WTC11 (cell line): ENCODE measurements at regions not wholly inside any gene's neighbourhood (a gene's known extent, or its start where the extent isn't known, plus 50 kb on each side); places are given as distances from the start of the nearest gene placed in this dataset.

Experiments used
- ATAC-seq: fragments of 200-7000 bp; cut with Tn5 transposase; 2 replicates; pipeline ENCODE4 v1.10.0; 2021; ENCODE audit warnings: mild to moderate bottlenecking, moderate library complexity
- CTCF ChIA-PET: fragments of 300-600 bp; sonication (Branson Sonifier 250); formaldehyde crosslinking; loops from one replicate; lab custom pipeline; 2021; ENCODE audit warnings: antibody characterized with exemption; lab: Charles Lee
- POLR2A ChIA-PET: fragments of 350-600 bp; sonication (Branson Sonifier 250); formaldehyde crosslinking; loops from one replicate; lab custom pipeline; 2021; ENCODE audit warnings: antibody characterized with exemption; lab: Charles Lee
- DNase-seq: peaks from one replicate; pipeline ENCODE4 v3.0.0; 2021; ENCODE audit warnings: low spot score
- H3K27ac Mint-ChIP-seq: 2 replicates; pipeline ENCODE4 v1.8.0; 2021; ENCODE audit warnings: mixed read lengths
- H3K27me3 Mint-ChIP-seq: 2 replicates; pipeline ENCODE4 v1.8.0; 2021; ENCODE audit warnings: low read depth, mild to moderate bottlenecking, moderate library complexity, mixed read lengths
- H3K36me3 Mint-ChIP-seq: 2 replicates; pipeline ENCODE4 v1.8.0; 2021; ENCODE audit warnings: mixed read lengths
- H3K4me1 Mint-ChIP-seq: 2 replicates; pipeline ENCODE4 v1.8.0; 2022; ENCODE audit warnings: mixed read lengths
- H3K4me3 Mint-ChIP-seq: 2 replicates; pipeline ENCODE4 v1.8.0; 2021; ENCODE audit warnings: mild to moderate bottlenecking, moderate library complexity, mixed read lengths
- H3K9me3 Mint-ChIP-seq: 2 replicates; pipeline ENCODE4 v1.8.0; 2021; ENCODE audit warnings: mixed read lengths
- CBFB ChIP-seq: sonication (generic); formaldehyde crosslinking; IDR thresholded peaks from 2 replicates; pipeline ENCODE4 v1.8.1; 2022; ENCODE audit warnings: mild to moderate bottlenecking, low read depth, missing genetic modification reagents
- CREB1 ChIP-seq: sonication (generic); formaldehyde crosslinking; IDR thresholded peaks from 2 replicates; pipeline ENCODE4 v1.8.0; 2023; ENCODE audit warnings: mild to moderate bottlenecking, missing genetic modification reagents
- ETV6 ChIP-seq: sonication (generic); formaldehyde crosslinking; IDR thresholded peaks from 2 replicates; pipeline ENCODE4 v1.8.1; 2022; ENCODE audit warnings: mild to moderate bottlenecking, missing genetic modification reagents
- FOXK1 ChIP-seq: sonication (generic); formaldehyde crosslinking; IDR thresholded peaks from 2 replicates; pipeline ENCODE4 v1.8.0; 2022; ENCODE audit warnings: mild to moderate bottlenecking, moderate library complexity, missing genetic modification reagents
- GABPB1 ChIP-seq: sonication (generic); formaldehyde crosslinking; IDR thresholded peaks from 2 replicates; pipeline ENCODE4 v1.8.1; 2023; ENCODE audit warnings: mild to moderate bottlenecking, missing genetic modification reagents
- KAT7 ChIP-seq: sonication (generic); formaldehyde crosslinking; IDR thresholded peaks from 2 replicates; pipeline ENCODE4 v1.8.1; 2023; ENCODE audit warnings: missing genetic modification reagents, mild to moderate bottlenecking, borderline replicate concordance
- OVOL2 ChIP-seq: fragments of 250-450 bp; sonication (Bioruptor Pico); IDR thresholded peaks from 2 replicates; pipeline ENCODE4 v1.9.0; 2021; ENCODE audit warnings: mild to moderate bottlenecking, borderline replicate concordance
- PRRX2 ChIP-seq: fragments of 250-450 bp; sonication (Bioruptor Pico); IDR thresholded peaks from 2 replicates; pipeline ENCODE4 v1.8.0; 2021; ENCODE audit warnings: mild to moderate bottlenecking
- TEAD4 ChIP-seq: sonication (generic); formaldehyde crosslinking; IDR thresholded peaks from 2 replicates; pipeline ENCODE4 v1.8.0; 2022; ENCODE audit warnings: mild to moderate bottlenecking, missing genetic modification reagents
- ZBTB21 ChIP-seq: sonication (generic); formaldehyde crosslinking; IDR thresholded peaks from 2 replicates; pipeline ENCODE4 v1.8.1; 2023; ENCODE audit warnings: mild to moderate bottlenecking, missing genetic modification reagents, borderline replicate concordance
- ZNF232 ChIP-seq: sonication (generic); formaldehyde crosslinking; IDR thresholded peaks from 2 replicates; pipeline ENCODE4 v1.8.0; 2022; ENCODE audit warnings: mild to moderate bottlenecking, missing genetic modification reagents
- ZNF317 ChIP-seq: sonication (generic); formaldehyde crosslinking; IDR thresholded peaks from 2 replicates; pipeline ENCODE4 v1.8.1; 2023; ENCODE audit warnings: low read depth, mild to moderate bottlenecking, moderate library complexity, missing genetic modification reagents, borderline replicate concordance
- ZNF423 ChIP-seq: fragments of 250-450 bp; sonication (Bioruptor Pico); IDR thresholded peaks from 2 replicates; pipeline ENCODE4 v2.1.2; 2022; ENCODE audit warnings: mild to moderate bottlenecking, moderate library complexity
- TF ChIP-seq, protein P1 (sequence below): fragments of 250-450 bp; sonication (Bioruptor Pico); IDR thresholded peaks from 2 replicates; pipeline ENCODE4 v1.9.0; 2021; ENCODE audit warnings: moderate library complexity, mild to moderate bottlenecking, inconsistent platforms, borderline replicate concordance
- TF ChIP-seq, protein P2 (sequence below): sonication (generic); formaldehyde crosslinking; IDR thresholded peaks from 2 replicates; pipeline ENCODE4 v1.8.0; 2023; ENCODE audit warnings: missing genetic modification reagents
- TF ChIP-seq, protein P3 (sequence below): fragments of 250-450 bp; sonication (Bioruptor Pico); IDR thresholded peaks from 2 replicates; pipeline ENCODE4 v1.8.0; 2021; ENCODE audit warnings: mild to moderate bottlenecking
- TF ChIP-seq, protein P4 (sequence below): sonication (generic); formaldehyde crosslinking; IDR thresholded peaks from 2 replicates; pipeline ENCODE4 v1.8.1; 2023; ENCODE audit warnings: mild to moderate bottlenecking, missing genetic modification reagents
- TF ChIP-seq, protein P5 (sequence below): sonication (generic); formaldehyde crosslinking; IDR thresholded peaks from 2 replicates; pipeline ENCODE4 v1.8.1; 2023; ENCODE audit warnings: mild to moderate bottlenecking, missing genetic modification reagents
- TF ChIP-seq, protein P6 (sequence below): fragments of 250-450 bp; sonication (Bioruptor Pico); IDR thresholded peaks from 2 replicates; pipeline ENCODE4 v1.9.0; 2021; ENCODE audit warnings: mild to moderate bottlenecking
- TF ChIP-seq, protein P7 (sequence below): sonication (generic); formaldehyde crosslinking; IDR thresholded peaks from 2 replicates; pipeline ENCODE4 v1.8.0; 2022; ENCODE audit warnings: mild to moderate bottlenecking, missing genetic modification reagents

DNA sequence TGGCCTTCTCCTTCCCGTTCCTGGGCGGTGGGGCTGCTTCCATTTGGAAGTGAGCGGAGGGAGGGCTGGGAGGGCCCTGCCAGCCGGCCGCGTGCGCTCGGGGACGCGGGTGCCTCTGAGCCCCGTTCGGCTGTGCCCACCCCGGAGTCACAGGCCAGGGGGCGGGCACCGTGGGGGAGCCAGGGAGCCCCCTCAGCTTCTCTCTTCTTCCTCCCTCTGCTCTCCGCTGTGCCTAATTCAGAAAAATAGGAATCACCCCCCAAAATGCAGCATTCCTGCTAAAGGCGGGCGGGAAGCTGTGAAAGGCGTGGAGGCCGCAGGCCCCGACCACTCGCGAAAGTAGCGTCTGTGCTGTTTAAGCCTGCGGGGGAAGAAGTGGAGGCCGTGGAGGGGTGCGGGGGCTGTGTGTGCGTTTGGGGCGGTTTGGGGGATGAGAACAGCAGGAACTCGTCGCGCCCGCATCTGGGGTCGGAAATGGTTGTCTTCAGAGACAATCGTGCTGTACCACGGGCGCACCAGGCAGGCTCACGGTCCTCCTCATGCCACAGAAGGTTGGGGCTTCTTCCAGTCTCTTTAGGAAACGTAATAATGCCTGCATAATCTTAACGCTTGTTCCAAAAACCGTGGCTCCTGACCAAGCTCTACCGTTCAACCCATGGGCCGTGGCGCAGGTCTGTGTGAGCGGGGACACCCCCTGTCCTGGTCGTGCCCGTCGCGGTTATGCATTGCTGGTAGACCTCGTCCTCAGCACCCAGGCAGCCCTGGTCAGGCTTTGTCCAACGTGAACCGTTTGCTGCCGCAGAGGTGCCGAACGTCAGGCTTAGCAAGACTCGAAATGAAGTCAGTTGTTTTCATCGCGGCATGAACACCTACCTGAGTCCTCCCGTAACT, 110.4 kb upstream of the SOX1 start:
- Mint-ChIP-seq H3K4me1 (peaks cover 22% of the 10 kb centered on the region), H3K27me3 (peaks cover 3% of the 10 kb centered on the region; the same call in 1 of the 2 replicates), H3K9me3 (peaks cover 5% of the 10 kb centered on the region), H3K27ac (no peak overlapping the region), H3K36me3 (no peaks in the 10 kb centered on the region), H3K4me3 (no peak overlapping the region)
- TF ChIP-seq ZNF423 (CRISPR knock-in tag): no peak
- TF ChIP-seq, protein P1, sequence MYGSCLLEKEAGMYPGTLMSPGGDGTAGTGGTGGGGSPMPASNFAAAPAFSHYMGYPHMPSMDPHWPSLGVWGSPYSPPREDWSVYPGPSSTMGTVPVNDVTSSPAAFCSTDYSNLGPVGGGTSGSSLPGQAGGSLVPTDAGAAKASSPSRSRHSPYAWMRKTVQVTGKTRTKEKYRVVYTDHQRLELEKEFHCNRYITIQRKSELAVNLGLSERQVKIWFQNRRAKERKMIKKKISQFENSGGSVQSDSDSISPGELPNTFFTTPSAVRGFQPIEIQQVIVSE (CRISPR knock-in tag): no peak
- TF ChIP-seq PRRX2 (CRISPR knock-in tag): no peak
- TF ChIP-seq, protein P2, sequence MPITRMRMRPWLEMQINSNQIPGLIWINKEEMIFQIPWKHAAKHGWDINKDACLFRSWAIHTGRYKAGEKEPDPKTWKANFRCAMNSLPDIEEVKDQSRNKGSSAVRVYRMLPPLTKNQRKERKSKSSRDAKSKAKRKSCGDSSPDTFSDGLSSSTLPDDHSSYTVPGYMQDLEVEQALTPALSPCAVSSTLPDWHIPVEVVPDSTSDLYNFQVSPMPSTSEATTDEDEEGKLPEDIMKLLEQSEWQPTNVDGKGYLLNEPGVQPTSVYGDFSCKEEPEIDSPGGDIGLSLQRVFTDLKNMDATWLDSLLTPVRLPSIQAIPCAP (CRISPR knock-in tag): no peak
- no peak for TF ChIP-seq ZBTB21 (CRISPR knock-in tag)
- TF ChIP-seq KAT7 (CRISPR knock-in tag): no peak
- no peak for TF ChIP-seq GABPB1 (CRISPR knock-in tag)
- TF ChIP-seq TEAD4 (CRISPR knock-in tag): no peak
- no peak for TF ChIP-seq ZNF232 (CRISPR knock-in tag)
- ChIA-PET CTCF (no interaction called here), POLR2A (no interaction called here)
- ATAC-seq (no peak), DNase-seq (no peak)

DNA sequence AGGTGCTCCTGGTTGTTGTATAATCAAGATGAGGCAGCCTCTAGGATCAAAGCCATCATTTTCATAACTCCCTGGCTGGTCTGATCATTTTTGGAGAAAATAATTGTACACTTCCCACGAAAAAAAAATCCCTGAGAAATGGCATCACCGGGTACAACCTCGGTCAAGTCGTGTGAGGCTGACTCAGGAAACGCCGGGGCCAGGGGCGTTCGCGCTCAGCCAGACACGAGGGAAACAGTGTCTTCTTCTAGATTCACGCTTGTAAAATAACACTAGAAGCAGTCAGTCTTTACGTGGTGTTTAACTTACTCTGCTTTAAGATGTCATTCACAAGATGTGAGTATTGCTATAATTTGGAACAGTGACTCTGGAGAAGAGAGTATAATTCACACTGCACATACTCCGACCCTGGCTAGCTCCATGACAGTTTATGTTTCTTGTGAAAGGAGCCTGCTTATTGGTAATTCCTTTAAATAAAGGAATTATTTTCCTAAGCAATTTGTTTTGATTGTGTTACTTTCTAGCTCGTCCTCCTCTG, 109.0 kb upstream of the SOX1 start:
- ATAC-seq: no peak

DNA sequence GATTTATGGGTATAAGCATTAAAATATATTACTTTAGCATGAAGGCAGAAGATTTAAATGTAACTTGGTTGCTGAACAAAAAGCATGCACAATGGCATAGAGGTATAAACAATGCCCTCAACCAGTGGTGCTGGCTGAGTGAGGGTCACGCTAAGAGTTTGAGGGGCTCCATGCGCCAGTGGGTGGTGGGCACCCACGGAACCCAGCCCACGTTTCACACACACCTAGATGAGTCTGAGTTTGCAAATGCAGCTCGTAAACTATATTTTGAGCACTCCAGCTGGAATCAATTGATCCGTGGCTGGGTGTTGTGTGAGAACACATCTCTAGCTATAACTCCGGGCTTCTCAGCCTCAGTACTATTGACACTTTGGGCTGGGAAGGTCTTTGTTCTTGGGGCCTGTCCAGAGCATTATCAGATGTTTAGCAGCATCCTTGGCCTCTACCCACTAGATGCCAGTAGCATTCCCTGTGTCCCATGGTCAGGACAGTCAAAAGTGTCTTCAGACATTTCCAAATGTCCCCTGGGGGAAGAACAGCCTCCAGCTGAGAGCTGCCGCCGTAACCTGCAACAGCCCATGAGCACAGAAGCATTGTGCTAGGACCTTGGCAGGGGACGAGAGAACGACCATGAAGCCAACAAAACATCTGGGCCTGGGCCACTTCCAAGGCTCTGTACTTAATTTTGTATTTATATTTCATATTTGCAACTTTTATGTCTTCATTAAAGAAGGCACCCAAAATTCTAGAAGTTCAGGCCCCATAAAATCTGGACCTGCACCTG, 108.1 kb upstream of the SOX1 start:
- ChIA-PET CTCF (no interaction called here), POLR2A (interaction anchor here (1.0 kb wide), 1 partner anchor 998 kb away, joined by 3 read pairs; no protein-coding TSS in a partner anchor)
- Mint-ChIP-seq H3K36me3 (no peaks in the 10 kb centered on the region), H3K27ac (no peak overlapping the region), H3K9me3 (no peaks in the 10 kb centered on the region), H3K27me3 (peaks cover 3% of the 10 kb centered on the region; the same call in 1 of the 2 replicates), H3K4me1 (peaks cover 22% of the 10 kb centered on the region), H3K4me3 (no peak overlapping the region)
- ATAC-seq (no peak), DNase-seq (no peak)
- TF ChIP-seq, protein P3, sequence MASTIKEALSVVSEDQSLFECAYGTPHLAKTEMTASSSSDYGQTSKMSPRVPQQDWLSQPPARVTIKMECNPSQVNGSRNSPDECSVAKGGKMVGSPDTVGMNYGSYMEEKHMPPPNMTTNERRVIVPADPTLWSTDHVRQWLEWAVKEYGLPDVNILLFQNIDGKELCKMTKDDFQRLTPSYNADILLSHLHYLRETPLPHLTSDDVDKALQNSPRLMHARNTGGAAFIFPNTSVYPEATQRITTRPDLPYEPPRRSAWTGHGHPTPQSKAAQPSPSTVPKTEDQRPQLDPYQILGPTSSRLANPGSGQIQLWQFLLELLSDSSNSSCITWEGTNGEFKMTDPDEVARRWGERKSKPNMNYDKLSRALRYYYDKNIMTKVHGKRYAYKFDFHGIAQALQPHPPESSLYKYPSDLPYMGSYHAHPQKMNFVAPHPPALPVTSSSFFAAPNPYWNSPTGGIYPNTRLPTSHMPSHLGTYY (CRISPR knock-in tag): no peak
- TF ChIP-seq, protein P4, sequence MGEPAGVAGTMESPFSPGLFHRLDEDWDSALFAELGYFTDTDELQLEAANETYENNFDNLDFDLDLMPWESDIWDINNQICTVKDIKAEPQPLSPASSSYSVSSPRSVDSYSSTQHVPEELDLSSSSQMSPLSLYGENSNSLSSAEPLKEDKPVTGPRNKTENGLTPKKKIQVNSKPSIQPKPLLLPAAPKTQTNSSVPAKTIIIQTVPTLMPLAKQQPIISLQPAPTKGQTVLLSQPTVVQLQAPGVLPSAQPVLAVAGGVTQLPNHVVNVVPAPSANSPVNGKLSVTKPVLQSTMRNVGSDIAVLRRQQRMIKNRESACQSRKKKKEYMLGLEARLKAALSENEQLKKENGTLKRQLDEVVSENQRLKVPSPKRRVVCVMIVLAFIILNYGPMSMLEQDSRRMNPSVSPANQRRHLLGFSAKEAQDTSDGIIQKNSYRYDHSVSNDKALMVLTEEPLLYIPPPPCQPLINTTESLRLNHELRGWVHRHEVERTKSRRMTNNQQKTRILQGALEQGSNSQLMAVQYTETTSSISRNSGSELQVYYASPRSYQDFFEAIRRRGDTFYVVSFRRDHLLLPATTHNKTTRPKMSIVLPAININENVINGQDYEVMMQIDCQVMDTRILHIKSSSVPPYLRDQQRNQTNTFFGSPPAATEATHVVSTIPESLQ: no peak
- TF ChIP-seq ETV6 (CRISPR knock-in tag): no peak
- TF ChIP-seq, protein P1 (CRISPR knock-in tag): no peak
- TF ChIP-seq, protein P5, sequence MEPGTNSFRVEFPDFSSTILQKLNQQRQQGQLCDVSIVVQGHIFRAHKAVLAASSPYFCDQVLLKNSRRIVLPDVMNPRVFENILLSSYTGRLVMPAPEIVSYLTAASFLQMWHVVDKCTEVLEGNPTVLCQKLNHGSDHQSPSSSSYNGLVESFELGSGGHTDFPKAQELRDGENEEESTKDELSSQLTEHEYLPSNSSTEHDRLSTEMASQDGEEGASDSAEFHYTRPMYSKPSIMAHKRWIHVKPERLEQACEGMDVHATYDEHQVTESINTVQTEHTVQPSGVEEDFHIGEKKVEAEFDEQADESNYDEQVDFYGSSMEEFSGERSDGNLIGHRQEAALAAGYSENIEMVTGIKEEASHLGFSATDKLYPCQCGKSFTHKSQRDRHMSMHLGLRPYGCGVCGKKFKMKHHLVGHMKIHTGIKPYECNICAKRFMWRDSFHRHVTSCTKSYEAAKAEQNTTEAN (CRISPR knock-in tag): no peak
- TF ChIP-seq ZNF317 (CRISPR knock-in tag): no peak
- TF ChIP-seq, protein P6, sequence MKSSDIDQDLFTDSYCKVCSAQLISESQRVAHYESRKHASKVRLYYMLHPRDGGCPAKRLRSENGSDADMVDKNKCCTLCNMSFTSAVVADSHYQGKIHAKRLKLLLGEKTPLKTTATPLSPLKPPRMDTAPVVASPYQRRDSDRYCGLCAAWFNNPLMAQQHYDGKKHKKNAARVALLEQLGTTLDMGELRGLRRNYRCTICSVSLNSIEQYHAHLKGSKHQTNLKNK (CRISPR knock-in tag): no peak
- no peak for TF ChIP-seq CBFB (CRISPR knock-in tag)
- TF ChIP-seq CREB1 (CRISPR knock-in tag): no peak
- TF ChIP-seq, protein P7, sequence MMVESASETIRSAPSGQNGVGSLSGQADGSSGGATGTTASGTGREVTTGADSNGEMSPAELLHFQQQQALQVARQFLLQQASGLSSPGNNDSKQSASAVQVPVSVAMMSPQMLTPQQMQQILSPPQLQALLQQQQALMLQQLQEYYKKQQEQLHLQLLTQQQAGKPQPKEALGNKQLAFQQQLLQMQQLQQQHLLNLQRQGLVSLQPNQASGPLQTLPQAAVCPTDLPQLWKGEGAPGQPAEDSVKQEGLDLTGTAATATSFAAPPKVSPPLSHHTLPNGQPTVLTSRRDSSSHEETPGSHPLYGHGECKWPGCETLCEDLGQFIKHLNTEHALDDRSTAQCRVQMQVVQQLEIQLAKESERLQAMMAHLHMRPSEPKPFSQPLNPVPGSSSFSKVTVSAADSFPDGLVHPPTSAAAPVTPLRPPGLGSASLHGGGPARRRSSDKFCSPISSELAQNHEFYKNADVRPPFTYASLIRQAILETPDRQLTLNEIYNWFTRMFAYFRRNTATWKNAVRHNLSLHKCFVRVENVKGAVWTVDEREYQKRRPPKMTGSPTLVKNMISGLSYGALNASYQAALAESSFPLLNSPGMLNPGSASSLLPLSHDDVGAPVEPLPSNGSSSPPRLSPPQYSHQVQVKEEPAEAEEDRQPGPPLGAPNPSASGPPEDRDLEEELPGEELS: no peak
- no peak for TF ChIP-seq FOXK1 (CRISPR knock-in tag)

More for the DNA sequence above, 109.0 kb upstream of the SOX1 start:
- Mint-ChIP-seq H3K36me3 (no peaks in the 10 kb centered on the region), H3K27me3 (peaks cover 3% of the 10 kb centered on the region; the same call in 1 of the 2 replicates), H3K4me3 (no peak overlapping the region), H3K9me3 (no peaks in the 10 kb centered on the region), H3K27ac (no peak overlapping the region), H3K4me1 (peaks cover 22% of the 10 kb centered on the region)
- DNase-seq: no peak
- TF ChIP-seq OVOL2 (CRISPR knock-in tag): no peak
- ChIA-PET CTCF (no interaction called here), POLR2A (interaction anchor here (1.0 kb wide), 1 partner anchor 997 kb away, joined by 3 read pairs; no protein-coding TSS in a partner anchor)
